ENCODE measurements at regions not wholly inside any gene's neighbourhood (a gene's known extent, or its start where the extent isn't known, plus 50 kb on each side); places are given as distances from the start of the nearest gene placed in this dataset.

- BruUV-seq (replicated peaks): no TSS peak
These were observed 106.9 kb upstream of the LRIG3 start for GRCh38 chr12:59027199-59027598.

DNA sequence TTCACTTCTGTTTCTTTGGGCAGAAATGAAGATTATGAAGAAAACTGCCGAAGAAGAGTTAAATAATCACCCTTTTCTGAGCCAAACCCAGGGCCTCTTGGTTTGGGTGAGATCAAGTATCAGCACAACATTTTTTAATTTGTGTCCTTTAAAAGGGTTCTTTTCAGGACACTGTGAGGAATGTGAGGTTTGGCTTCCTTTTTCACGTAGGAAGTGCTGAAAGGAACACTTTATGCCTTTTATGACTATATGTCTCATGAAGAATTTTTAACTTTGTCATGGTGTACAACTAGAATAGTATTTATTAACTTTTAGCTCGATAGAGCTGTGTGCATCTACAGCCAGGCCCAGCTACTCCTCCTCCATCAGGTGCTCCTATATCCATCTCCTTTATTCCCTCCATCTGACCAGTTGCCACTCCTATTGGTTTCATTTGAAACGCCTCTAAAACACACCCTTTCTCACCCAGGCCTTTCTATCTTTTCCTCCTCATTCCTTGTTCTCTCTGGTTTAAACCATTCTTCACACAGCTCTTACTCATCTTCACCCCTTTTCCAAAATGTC is 103.6 kb upstream of the LRIG3 start:
- peaks cover 22% of the 10 kb centered on the region for H3K4me1 Mint-ChIP-seq (ENCODE audit: low read depth, unreplicated experiment)
- no peak overlapping the region for H3K27ac Mint-ChIP-seq (ENCODE audit: unreplicated experiment)
- CTCF ChIA-PET: no interaction called here

More at GRCh38 chr12:59027199-59027598, 106.9 kb upstream of the LRIG3 start:
- H3K4me1 Mint-ChIP-seq (ENCODE audit: low read depth, unreplicated experiment): peaks cover 38% of the 10 kb centered on the region
- intact Hi-C loops (cut with micrococcal nuclease; ENCODE audit: unreplicated experiment): no loop called here
- H3K27me3 Mint-ChIP-seq (ENCODE audit: unreplicated experiment): no peaks in the 10 kb centered on the region
- no peak for TF ChIP-seq CTCF (IDR thresholded peaks at IDR 0.05; ENCODE audit: unreplicated experiment)
- no peak for DNase-seq
- CTCF ChIA-PET: no interaction called here
- no peak overlapping the region for H3K4me3 Mint-ChIP-seq (ENCODE audit: low read depth, unreplicated experiment)
- H3K36me3 Mint-ChIP-seq (ENCODE audit: insufficient read depth, unreplicated experiment): no peaks in the 10 kb centered on the region
- H3K27ac Mint-ChIP-seq (ENCODE audit: unreplicated experiment): no peak overlapping the region
- no peaks in the 10 kb centered on the region for H3K9me3 Mint-ChIP-seq (ENCODE audit: low read depth, unreplicated experiment)

DNA sequence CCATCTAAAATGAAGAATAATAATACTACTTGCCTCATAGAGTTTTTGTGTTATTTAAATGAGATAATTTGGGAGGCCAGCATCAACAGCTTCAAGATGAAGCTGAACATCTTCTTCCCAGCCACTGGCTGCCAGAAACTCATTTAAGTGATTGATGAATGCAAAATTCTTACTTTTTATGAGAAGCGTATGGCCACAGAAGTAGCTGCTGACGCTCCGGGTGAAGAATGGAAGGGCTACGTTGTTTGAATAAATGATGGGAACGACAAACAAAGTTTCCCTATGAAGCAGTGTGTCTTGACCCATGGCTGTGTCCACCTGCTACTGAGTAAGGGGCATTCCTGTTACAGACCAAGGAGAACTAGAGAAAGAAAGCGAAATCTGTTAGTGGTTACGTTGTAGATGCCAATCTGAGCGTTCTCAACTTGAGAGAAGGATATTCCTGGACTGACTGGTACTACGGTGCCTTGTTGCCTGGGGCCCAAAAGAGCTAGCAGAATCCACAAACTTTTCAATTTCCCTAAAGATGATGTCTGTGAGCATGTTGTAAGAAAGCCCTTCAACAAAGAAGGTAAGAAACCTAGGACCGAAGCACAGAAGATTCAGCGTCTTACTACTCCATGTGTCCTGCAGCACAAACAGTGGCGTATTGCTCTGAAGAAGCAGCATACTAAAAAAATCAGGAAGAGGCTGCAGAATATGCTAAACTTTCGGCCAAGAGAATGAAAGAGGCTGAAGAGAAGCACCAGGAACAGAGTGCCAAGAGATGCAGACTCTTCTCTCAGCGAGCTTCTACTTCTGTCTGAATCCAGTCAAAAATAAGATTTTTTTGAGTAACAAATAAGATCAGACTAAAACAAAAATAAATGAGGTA is 100.0 kb upstream of the LRIG3 start:
- peaks cover 22% of the 10 kb centered on the region for H3K4me1 Mint-ChIP-seq (ENCODE audit: low read depth, unreplicated experiment)
- no peaks in the 10 kb centered on the region for H3K36me3 Mint-ChIP-seq (ENCODE audit: insufficient read depth, unreplicated experiment)
- no TSS peak for BruUV-seq (replicated peaks)
- no peaks in the 10 kb centered on the region for H3K9me3 Mint-ChIP-seq (ENCODE audit: low read depth, unreplicated experiment)
- H3K4me3 Mint-ChIP-seq (ENCODE audit: low read depth, unreplicated experiment): no peak overlapping the region
- intact Hi-C loops (cut with micrococcal nuclease; ENCODE audit: unreplicated experiment): loop anchor here (5.0 kb wide), 1 partner anchor 53 kb away; no protein-coding TSS in a partner anchor
- no peaks in the 10 kb centered on the region for H3K27me3 Mint-ChIP-seq (ENCODE audit: unreplicated experiment)
- no peak for TF ChIP-seq CTCF (IDR thresholded peaks at IDR 0.05; ENCODE audit: unreplicated experiment)
- H3K27ac Mint-ChIP-seq (ENCODE audit: unreplicated experiment): no peak overlapping the region
- DNase-seq: no peak
- CTCF ChIA-PET: no interaction called here

More for the DNA sequence above, 103.6 kb upstream of the LRIG3 start:
- intact Hi-C loops (cut with micrococcal nuclease; ENCODE audit: unreplicated experiment): loop anchor here (5.0 kb wide), 1 partner anchor 57 kb away; no protein-coding TSS in a partner anchor
- no TSS peak for BruUV-seq (replicated peaks)
- no peak for TF ChIP-seq CTCF (IDR thresholded peaks at IDR 0.05; ENCODE audit: unreplicated experiment)
- H3K27me3 Mint-ChIP-seq (ENCODE audit: unreplicated experiment): no peaks in the 10 kb centered on the region
- DNase-seq: no peak
- no peaks in the 10 kb centered on the region for H3K36me3 Mint-ChIP-seq (ENCODE audit: insufficient read depth, unreplicated experiment)
- H3K9me3 Mint-ChIP-seq (ENCODE audit: low read depth, unreplicated experiment): no peaks in the 10 kb centered on the region
- H3K4me3 Mint-ChIP-seq (ENCODE audit: low read depth, unreplicated experiment): no peak overlapping the region

- no peak for DNase-seq
- no peaks in the 10 kb centered on the region for H3K4me1 Mint-ChIP-seq (ENCODE audit: low read depth, unreplicated experiment)
- CTCF ChIA-PET: no interaction called here
- BruUV-seq (replicated peaks): no TSS peak
- no peak overlapping the region for H3K27ac Mint-ChIP-seq (ENCODE audit: unreplicated experiment)
- no peak for TF ChIP-seq CTCF (IDR thresholded peaks at IDR 0.05; ENCODE audit: unreplicated experiment)
- H3K36me3 Mint-ChIP-seq (ENCODE audit: insufficient read depth, unreplicated experiment): no peaks in the 10 kb centered on the region
- H3K4me3 Mint-ChIP-seq (ENCODE audit: low read depth, unreplicated experiment): no peak overlapping the region
- no peaks in the 10 kb centered on the region for H3K27me3 Mint-ChIP-seq (ENCODE audit: unreplicated experiment)
- H3K9me3 Mint-ChIP-seq (ENCODE audit: low read depth, unreplicated experiment): no peaks in the 10 kb centered on the region
- intact Hi-C loops (cut with micrococcal nuclease; ENCODE audit: unreplicated experiment): no loop called here
These were observed 94.6 kb upstream of the LRIG3 start for GRCh38 chr12:59014885-59015284.

Measured in Calu3 (cell line).